ENCODE measurements at regions not wholly inside any gene's neighbourhood (a gene's known extent, or its start where the extent isn't known, plus 50 kb on each side); places are given as distances from the start of the nearest gene placed in this dataset.

GRCh38 chr6:101102702-101103101, 221.6 kb upstream of the ASCC3 start:
- TF ChIP-seq, protein P1, sequence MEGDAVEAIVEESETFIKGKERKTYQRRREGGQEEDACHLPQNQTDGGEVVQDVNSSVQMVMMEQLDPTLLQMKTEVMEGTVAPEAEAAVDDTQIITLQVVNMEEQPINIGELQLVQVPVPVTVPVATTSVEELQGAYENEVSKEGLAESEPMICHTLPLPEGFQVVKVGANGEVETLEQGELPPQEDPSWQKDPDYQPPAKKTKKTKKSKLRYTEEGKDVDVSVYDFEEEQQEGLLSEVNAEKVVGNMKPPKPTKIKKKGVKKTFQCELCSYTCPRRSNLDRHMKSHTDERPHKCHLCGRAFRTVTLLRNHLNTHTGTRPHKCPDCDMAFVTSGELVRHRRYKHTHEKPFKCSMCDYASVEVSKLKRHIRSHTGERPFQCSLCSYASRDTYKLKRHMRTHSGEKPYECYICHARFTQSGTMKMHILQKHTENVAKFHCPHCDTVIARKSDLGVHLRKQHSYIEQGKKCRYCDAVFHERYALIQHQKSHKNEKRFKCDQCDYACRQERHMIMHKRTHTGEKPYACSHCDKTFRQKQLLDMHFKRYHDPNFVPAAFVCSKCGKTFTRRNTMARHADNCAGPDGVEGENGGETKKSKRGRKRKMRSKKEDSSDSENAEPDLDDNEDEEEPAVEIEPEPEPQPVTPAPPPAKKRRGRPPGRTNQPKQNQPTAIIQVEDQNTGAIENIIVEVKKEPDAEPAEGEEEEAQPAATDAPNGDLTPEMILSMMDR (conservative IDR thresholded peaks at IDR 0.05) = no peak
- no peak overlapping the region for H3K27ac ChIP-seq

DNA sequence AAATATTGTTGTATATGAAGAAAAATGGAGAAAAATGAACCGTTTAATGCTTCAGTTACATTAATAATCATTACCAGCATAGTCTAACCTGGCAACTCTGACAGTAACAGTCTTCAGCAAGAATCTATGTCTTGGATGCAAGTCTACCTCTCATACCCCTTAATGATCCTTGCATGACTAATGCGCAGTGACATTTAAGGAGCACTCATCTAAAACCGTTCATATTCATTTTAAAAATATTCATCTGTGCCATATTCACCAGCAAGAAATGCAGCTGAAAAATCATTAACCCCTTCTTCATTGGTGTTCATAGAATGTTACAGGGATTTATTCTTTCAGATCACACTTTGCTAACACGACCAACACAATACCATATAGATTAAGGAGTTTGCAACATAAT, 227.2 kb upstream of the ASCC3 start:
- TF ChIP-seq, protein P1 (conservative IDR thresholded peaks at IDR 0.05) = no peak
- H3K27ac ChIP-seq = no peak overlapping the region

DNA sequence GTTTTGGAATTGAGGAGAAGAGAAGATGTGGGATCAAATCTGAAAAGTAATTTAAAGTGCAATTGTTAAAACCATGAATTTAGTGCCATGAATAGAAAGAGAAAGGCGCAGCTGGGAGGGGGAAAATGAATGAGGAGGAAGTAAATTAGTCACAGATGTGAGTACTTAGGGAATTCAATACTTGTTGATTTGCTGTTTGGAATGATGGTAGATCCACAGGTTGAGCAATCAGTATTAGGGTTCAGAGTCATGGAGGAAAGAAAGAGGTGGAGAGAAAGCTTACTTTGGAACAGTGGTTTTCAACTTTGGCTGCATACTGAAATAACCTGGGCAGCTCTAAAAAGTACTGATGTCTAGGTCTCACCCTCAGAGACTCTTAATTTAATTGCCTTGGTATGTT, 229.7 kb upstream of the ASCC3 start:
- TF ChIP-seq, protein P1 (conservative IDR thresholded peaks at IDR 0.05) = no peak
- H3K27ac ChIP-seq = no peak overlapping the region

GRCh38 chr6:101113468-101114260, 232.5 kb upstream of the ASCC3 start:
- no peak overlapping the region for H3K27ac ChIP-seq
- TF ChIP-seq, protein P1 (conservative IDR thresholded peaks at IDR 0.05) = no peak

GRCh38 chr6:101114703-101115102, 233.6 kb upstream of the ASCC3 start:
- TF ChIP-seq, protein P1 (conservative IDR thresholded peaks at IDR 0.05) = peak; percentile 87
- no peak overlapping the region for H3K27ac ChIP-seq

- H3K27ac ChIP-seq = peak overlapping the region; percentile 43
- TF ChIP-seq, protein P1 (conservative IDR thresholded peaks at IDR 0.05) = no peak
Observed at GRCh38 chr6:101116337-101116736, 235.2 kb upstream of the ASCC3 start.

- H3K27ac ChIP-seq = peak overlapping the region; percentile 43
- TF ChIP-seq, protein P1 (conservative IDR thresholded peaks at IDR 0.05) = no peak
Observed at GRCh38 chr6:101117393-101118135, 236.4 kb upstream of the ASCC3 start.

Measured in VCaP (cell line).